HepG2 (cell line): ENCODE measurements at regions not wholly inside any gene's neighbourhood (a gene's known extent, or its start where the extent isn't known, plus 50 kb on each side); places are given as distances from the start of the nearest gene placed in this dataset.

Experiments
- EEA1 ChIP-seq: sonication (generic); formaldehyde crosslinking; IDR thresholded peaks from 2 replicates; pipeline ENCODE4 v1.5.1; 2020; ENCODE audit warnings: mild to moderate bottlenecking, missing genetic modification reagents, borderline replicate concordance
- FOXP4 ChIP-seq: sonication (generic); formaldehyde crosslinking; IDR thresholded peaks from 2 replicates; pipeline ENCODE4 v1.4.0; 2020; ENCODE audit warnings: missing genetic modification reagents
- HHEX ChIP-seq: IDR thresholded peaks from 2 replicates; pipeline ENCODE4 v1.6.1; 2016; ENCODE audit warnings: control low read depth
- HINFP ChIP-seq: sonication (generic); formaldehyde crosslinking; IDR thresholded peaks from 2 replicates; pipeline ENCODE4 v1.4.0; 2020; ENCODE audit warnings: low read depth, mild to moderate bottlenecking, missing genetic modification reagents
- HOMEZ ChIP-seq: IDR thresholded peaks from 2 replicates; pipeline ENCODE4 v1.6.1; 2016; ENCODE audit warnings: low read depth
- KAT8 ChIP-seq: IDR thresholded peaks from 2 replicates; pipeline ENCODE4 v1.6.1; 2016; ENCODE audit warnings: missing genetic modification reagents, missing compliant biosample characterization
- MEF2D ChIP-seq: sonication (generic); formaldehyde crosslinking; IDR thresholded peaks from 2 replicates; pipeline ENCODE4 v1.5.1; 2020; ENCODE audit warnings: mild to moderate bottlenecking, missing genetic modification reagents
- MTA1 ChIP-seq: sonication (generic); formaldehyde crosslinking; IDR thresholded peaks from 2 replicates; pipeline ENCODE4 v1.4.0; 2020; ENCODE audit warnings: missing genetic modification reagents, mild to moderate bottlenecking, borderline replicate concordance
- NCOA2 ChIP-seq: sonication (generic); formaldehyde crosslinking; IDR thresholded peaks from 2 replicates; pipeline ENCODE4 v1.8.0; 2022; ENCODE audit warnings: inconsistent platforms
- POGK ChIP-seq: sonication (generic); formaldehyde crosslinking; conservative IDR thresholded peaks from 2 replicates; pipeline ENCODE4 v1.8.0; 2022; ENCODE audit warnings: mild to moderate bottlenecking, moderate library complexity, missing genetic modification reagents
- SMYD3 ChIP-seq: sonication (generic); formaldehyde crosslinking; IDR thresholded peaks from 2 replicates; pipeline ENCODE4 v1.8.1; 2023; ENCODE audit warnings: mild to moderate bottlenecking, missing genetic modification reagents
- STAG1 ChIP-seq: sonication (generic); formaldehyde crosslinking; IDR thresholded peaks from 2 replicates; pipeline ENCODE4 v1.4.0; 2020; ENCODE audit warnings: missing genetic modification reagents
- THRA ChIP-seq: sonication (generic); formaldehyde crosslinking; IDR thresholded peaks from 2 replicates; pipeline ENCODE4 v1.4.0; 2020; ENCODE audit warnings: missing genetic modification reagents, borderline replicate concordance
- ZBTB42 ChIP-seq: sonication (generic); formaldehyde crosslinking; IDR thresholded peaks from 2 replicates; pipeline ENCODE4 v1.5.0; 2020; ENCODE audit warnings: mild to moderate bottlenecking, missing genetic modification reagents
- ZFP90 ChIP-seq: sonication (generic); formaldehyde crosslinking; IDR thresholded peaks from 2 replicates; pipeline ENCODE4 v1.8.0; 2022; ENCODE audit warnings: missing genetic modification reagents, mild to moderate bottlenecking, inconsistent platforms, borderline replicate concordance
- ZNF264 ChIP-seq: sonication (generic); formaldehyde crosslinking; IDR thresholded peaks from 2 replicates; pipeline ENCODE4 v1.4.0; 2020; ENCODE audit warnings: missing genetic modification reagents
- ZNF274 ChIP-seq: sonication (generic); formaldehyde crosslinking; IDR thresholded peaks from 2 replicates; pipeline ENCODE4 v1.5.1; 2020; ENCODE audit warnings: mild to moderate bottlenecking, missing genetic modification reagents
- ZNF292 ChIP-seq: sonication (generic); formaldehyde crosslinking; IDR thresholded peaks from 2 replicates; pipeline ENCODE4 v1.8.1; 2022; ENCODE audit warnings: mild to moderate bottlenecking, low read depth, missing genetic modification reagents, borderline replicate concordance
- ZNF331 ChIP-seq: sonication (generic); formaldehyde crosslinking; IDR thresholded peaks from 2 replicates; pipeline ENCODE4 v1.4.0; 2020; ENCODE audit warnings: missing genetic modification reagents
- ZNF383 ChIP-seq: sonication (generic); formaldehyde crosslinking; IDR thresholded peaks from 2 replicates; pipeline ENCODE4 v1.4.0; 2020; ENCODE audit warnings: missing genetic modification reagents, mild to moderate bottlenecking, borderline replicate concordance
- ZNF703 ChIP-seq: sonication (generic); formaldehyde crosslinking; IDR thresholded peaks from 2 replicates; pipeline ENCODE4 v1.5.1; 2020; ENCODE audit warnings: missing genetic modification reagents, mild to moderate bottlenecking, moderate library complexity, borderline replicate concordance
- ZNF841 ChIP-seq: sonication (generic); formaldehyde crosslinking; IDR thresholded peaks from 2 replicates; pipeline ENCODE4 v1.8.1; 2023; ENCODE audit warnings: missing genetic modification reagents, borderline replicate concordance

- peak; percentile 67; the same call in 1 of the 2 replicates for TF ChIP-seq ZNF703 (CRISPR knock-in tag)
- peak; percentile 78; the same call in 1 of the 2 replicates for TF ChIP-seq HOMEZ
- TF ChIP-seq EEA1, result no peak
- TF ChIP-seq FOXP4 (CRISPR knock-in tag), result peak; percentile 98
- peak; percentile 38; the same call in 1 of the 2 replicates for TF ChIP-seq THRA (CRISPR knock-in tag)
- peak; percentile 92 for TF ChIP-seq HHEX (CRISPR knock-in tag)
- peak; percentile 92 for TF ChIP-seq NCOA2
- peak; percentile 96 for TF ChIP-seq POGK
- TF ChIP-seq ZFP90 (CRISPR knock-in tag), result peak; percentile 100
- TF ChIP-seq STAG1 (CRISPR knock-in tag), result peak; percentile 41
- TF ChIP-seq ZNF331 (CRISPR knock-in tag), result peak; percentile 44; the same call in 1 of the 2 replicates
- no peak for TF ChIP-seq ZBTB42 (CRISPR knock-in tag)
- TF ChIP-seq KAT8 (CRISPR knock-in tag), result 0 out of 2 replicates have a peak, but pooled peaks have one; percentile 35
- TF ChIP-seq ZNF274 (CRISPR knock-in tag), result no peak
- no peak for TF ChIP-seq HINFP (CRISPR knock-in tag)
- no peak for TF ChIP-seq ZNF383 (CRISPR knock-in tag)
- TF ChIP-seq SMYD3 (CRISPR knock-in tag), result peak; percentile 86; the same call in 1 of the 2 replicates
- 0 out of 2 replicates have a peak, but pooled peaks have one; percentile 41 for TF ChIP-seq MEF2D
- TF ChIP-seq MTA1, result no peak
- 0 out of 2 replicates have a peak, but pooled peaks have one; percentile 20 for TF ChIP-seq ZNF264 (CRISPR knock-in tag)
- 0 out of 2 replicates have a peak, but pooled peaks have one; percentile 25 for TF ChIP-seq ZNF292 (CRISPR knock-in tag)
- TF ChIP-seq ZNF841 (CRISPR knock-in tag), result no peak
These were observed 225.8 kb upstream of the ELL2 start (continued) for GRCh38 chr5:96187309-96188027.
